Kidney tubule cell (primary cell): ENCODE measurements at regions not wholly inside any gene's neighbourhood (a gene's known extent, or its start where the extent isn't known, plus 50 kb on each side); places are given as distances from the start of the nearest gene placed in this dataset.
"Not testable (repeated sequence)": the region's sequence is repeated elsewhere in the genome, so short reads cannot be mapped to it uniquely, and the experiment has no call there.

Experiments used
- DNase-seq: peaks from one replicate; pipeline ENCODE4 v3.0.0-alpha.2; 2018; ENCODE audit warnings: low spot score

DNA sequence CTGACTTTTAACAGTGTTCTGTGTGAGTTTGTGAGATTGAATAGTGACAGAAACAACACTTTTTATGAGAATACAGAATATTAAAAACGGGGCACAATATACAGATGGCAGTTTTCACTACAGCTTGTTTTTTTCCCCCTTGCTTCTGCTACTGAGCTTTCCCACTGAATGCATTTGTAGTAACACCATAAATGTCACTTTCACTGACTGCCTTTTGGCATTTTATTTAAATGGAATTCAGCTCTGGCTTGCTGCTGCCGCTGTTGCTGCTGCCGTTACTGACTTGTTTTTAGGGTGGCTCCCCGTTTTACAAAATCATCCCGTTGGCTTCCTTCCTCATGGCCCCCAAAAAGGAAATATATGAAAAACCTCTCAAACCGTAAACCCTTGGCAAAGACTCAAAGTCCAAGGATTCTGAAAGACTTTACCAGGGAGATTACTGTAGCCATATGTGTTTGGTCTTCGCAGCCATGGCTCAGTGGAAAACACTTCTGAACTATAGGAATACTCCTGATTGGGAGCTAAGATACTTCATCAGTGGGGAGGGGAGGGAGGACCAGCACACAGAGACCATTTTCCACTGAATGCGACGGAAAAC lies 151.0 kb downstream of the NUF2 start:
- DNase-seq: no peak

DNA sequence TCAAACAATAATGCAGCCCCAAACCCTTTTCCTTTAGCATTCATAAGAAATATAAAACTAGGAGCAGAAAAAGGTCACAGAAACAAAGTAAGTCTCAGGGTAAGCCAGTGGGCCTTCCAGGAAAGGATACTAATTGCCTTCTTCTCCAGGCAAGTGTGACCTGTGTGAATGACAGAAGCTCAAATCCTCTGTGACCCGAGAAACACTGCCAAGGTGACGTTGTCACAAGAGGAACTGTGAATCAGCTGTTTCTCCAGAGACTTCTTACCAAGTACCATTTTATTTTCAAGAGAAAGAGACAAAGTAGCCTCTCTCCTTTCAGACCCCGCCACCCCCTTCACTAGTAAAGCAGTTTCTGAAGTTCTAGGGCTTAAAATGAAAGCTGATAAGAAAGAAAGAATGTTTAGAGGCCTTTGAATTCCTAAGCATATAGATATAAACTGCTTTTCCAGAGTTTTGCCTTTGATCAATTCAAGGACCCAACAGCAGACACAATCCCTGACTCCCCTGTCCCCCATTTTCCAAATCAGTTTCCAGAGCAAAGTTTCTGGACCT lies 155.6 kb downstream of the NUF2 start:
- DNase-seq: no peak

DNA sequence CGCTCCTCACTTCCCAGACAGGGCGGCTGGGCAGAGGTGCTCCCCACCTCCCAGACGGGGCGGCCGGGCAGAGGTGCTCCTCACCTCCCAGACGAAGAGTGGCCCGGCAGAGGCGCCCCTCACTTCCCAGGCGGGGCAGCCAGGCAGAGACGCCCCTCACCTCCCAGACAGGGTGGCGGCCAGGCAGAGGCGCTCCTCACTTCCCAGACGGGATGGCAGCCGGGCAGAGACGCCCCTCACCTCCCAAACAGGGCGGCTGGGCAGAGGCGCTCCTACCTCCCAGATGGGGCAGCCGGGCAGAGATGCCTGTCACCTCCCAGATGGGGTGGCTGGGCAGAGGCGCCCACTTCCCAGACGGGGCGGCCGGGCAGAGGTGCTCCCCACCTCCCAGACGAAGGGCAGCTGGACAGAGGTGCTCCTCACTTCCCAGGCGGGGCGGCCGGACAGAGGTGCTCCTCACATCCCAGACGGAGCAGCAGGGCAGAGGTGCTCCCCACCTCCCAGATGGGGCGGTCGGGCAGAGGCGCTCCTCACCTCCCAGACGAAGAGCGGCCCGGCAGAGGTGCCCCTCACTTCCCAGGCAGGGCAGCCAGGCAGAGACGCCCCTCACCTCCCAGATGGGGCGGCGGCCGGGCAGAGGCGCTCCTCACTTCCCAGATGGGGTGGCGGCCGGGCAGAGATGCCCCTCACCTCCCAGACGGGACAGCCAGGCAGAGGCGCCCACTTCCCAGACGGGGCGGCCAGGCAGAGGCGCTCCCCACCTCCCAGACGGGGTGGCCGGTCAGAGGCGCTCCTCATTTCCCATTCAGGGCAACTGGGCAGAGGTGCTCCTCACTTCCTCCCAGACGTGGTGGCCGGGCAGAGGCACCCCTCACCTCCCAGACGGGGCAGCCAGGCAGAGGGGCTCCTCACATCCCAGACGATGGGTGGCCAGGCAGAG lies 176.9 kb downstream of the NUF2 start:
- not testable (repeated sequence) for DNase-seq

DNA sequence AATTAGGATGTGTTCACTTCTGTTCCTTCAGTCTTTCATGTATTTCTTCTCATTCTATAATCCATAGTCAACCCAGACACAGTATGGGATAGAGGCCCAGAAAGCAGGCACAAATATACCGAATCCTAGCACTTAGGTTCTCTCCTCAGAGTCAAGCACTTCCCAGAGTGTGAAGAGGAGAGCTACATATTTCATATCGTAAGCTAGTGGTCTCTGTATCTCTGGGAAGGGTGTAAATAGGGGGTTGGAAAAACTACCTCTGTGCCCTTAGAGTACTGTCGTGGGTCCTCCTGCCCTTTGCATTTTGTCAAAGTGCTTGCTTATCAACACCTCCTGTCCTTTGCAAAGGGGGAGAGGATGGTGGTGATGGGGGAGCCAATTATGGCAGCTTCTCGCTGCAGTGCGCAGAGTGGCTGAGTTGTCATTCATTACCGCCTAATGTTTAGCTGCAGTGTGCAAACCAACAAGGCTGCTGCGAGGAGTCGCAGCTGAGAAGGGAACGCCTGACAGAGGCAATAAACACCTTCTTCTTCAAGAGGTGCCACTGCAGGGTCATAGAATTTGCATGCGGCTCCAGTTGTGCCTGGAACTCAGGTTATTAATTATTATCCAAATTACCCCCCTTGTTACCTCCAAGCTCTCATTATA lies 182.7 kb downstream of the NUF2 start:
- no peak for DNase-seq

DNA sequence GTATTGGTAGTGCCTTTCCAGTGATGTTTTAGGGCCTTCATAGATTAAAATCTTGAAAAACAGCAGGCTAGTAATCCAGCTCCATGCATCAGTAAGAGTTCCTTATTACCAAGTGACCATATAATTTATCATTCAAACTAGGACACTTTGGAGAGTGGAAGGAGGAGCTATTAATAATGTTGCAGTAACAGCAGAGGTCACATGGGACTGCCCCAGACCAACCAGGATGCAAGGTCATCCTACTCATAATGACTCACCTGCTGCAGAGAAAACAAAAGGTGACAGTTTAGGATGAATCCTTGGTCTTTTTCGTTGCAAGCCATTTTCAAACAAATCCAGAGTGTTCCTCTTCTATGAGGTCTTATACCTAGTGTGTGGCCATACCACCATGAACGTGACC lies 187.4 kb downstream of the NUF2 start:
- DNase-seq: peak; percentile 7

DNA sequence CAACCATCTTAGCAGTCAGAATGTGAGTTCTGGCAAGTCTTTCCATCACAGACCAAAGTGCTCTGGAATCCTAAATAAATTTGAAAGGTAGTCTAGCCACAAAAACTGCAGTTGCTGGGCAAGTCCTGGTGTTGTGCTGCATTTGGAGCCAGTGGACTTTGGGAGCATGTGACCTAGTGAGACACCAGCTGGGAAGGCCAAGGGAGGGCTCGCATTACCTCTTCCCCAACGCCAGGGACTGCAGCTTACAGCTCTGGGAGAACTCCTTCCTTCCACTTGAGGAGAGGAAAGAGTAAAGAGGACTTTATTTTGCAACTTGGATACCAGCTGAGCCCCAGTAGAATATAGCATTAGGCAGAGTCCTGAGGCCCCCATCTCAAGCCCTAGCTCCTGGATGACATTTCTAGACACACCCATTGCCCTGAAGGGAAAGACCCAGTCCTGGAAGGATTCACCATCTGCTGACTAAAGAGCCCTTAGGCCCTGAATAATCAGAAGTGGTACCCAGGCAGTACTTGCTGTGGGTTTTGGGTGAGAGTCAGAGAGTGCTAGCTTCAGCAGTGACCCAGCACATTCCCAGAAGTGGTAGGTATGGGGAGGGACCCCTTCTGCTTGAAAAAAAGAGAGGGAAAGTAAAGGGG lies 190.7 kb downstream of the NUF2 start:
- DNase-seq: no peak

DNA sequence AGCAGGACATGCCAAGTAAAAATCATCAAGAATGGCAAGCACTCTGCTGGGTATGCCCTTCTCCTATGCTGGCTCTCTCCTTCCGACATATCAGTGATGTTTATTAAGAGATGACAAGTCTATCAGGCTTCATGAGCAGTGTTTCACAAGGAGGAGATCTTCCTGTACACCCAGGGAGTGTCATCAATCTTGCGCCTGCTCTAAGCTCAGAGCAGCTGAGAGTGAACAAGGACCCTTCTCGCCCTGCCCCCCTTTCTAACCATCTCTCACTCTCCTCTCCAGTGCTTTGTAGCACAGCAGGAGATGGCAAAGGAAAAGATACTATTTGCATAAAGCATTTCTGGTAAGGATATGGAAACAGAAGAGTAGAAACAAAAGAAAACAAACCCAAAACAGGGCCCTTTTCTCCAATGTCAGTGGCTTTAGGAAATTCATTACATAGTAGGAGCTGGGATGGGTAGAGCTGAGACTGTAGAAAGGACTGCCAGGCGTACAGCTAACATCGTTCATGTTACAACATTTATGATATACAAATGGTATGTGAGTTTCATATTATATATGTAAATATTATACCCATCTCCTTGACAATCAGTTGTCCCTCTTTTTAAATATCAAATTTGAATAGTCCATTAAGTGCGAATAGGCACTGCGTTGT lies 201.7 kb downstream of the NUF2 start:
- no peak for DNase-seq

DNA sequence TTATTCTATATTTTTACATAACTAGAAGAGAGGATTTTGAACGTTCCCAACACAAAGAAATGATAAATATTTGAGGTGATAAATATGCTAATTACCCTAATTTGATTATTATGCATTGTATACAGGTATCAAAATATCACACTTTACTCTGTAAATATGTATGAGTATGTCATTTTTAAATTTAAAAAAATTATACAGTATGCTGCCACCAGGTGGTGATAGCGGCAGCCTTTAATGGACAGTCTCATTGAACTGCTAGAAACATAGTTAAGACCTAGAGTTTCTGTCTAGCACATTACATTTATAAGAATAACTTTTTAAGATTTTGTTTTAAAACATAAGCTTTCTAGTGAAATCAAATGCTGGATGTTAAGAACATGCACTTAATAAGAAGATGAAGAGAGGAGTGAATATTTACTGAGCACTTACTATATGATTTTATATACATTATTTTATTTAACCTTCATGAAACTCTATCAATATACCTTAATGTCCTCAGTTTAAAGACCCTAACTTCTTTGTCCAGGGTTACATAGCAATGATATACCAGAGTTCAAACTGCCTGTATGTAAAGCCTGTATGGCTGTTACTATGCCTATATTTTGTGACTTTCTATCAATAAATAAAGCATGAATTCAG lies 207.1 kb downstream of the NUF2 start:
- DNase-seq: peak; percentile 36

DNA sequence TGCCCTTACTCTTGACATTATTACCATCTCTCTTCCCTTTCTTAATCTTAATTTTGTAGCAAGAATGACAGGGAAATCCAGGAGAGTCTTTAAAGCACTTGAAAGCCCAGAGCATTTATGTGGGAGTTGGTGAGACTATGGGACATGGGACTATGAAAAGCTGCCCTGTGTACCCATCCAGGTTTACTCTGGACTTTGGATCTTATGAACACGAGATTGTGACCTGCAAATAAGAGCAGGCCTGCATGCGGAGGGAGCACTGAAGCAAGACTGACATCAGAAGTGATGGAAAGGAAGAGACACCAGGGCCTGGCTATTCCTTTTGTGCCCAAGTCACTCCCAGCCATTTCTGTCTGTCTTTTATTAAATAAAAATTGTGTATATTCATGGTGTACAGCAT lies 209.6 kb downstream of the NUF2 start:
- no peak for DNase-seq

DNA sequence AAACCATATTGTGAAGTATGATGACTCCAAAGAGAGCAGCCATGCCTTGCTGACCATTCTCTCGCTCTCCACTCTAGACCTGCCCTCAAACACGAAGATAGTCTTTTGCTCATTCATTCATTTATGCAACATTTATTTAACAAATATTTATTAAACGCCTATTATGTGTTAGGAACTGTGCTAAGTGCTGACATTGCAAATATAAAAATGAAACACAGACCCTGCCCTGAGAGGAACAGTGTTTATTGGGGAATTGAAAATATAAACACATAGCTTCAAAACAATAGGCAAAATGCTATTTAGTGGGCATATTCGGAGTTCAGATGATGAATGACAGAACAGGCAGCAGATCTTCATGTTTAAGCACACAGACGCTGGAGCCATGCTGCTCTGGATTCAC lies 213.6 kb downstream of the NUF2 start:
- no peak for DNase-seq

DNA sequence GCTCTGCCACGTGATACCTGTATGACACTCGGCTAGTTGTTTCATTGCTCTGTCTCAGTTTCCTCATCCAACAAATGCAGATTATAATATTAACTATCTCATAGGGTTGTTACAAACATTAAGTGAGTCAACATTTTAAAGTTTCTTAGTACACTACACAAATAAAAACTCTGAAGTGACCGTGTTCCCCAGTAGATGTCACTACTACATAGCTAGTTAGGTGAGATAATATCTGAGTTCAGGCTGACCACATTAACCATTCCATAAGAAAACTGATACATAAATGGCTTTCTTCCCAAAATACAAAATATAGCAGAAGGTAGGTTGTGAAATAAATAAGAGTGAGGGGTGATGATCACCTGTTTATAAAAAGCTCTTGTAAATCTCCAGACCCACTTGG lies 214.1 kb downstream of the NUF2 start:
- DNase-seq: peak; percentile 21

DNA sequence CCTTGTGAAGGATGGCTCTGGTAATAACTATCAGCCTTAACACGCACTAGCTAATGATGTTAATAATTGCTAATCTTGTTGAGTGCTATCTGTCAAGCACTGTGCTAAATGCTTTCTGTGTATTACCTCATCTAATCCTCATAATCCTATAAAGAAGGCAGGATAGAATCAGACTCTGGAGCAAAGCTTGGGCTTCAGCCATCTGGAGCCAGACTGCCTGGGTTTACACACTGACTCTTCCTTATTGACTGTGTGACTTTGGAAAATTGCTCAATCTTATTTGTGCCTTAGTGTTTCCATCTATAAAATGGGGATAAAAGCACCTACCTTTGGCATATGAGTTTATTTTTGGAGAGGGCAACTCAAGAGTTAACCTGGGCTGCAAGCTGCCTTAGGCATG lies 216.1 kb downstream of the NUF2 start:
- no peak for DNase-seq

DNA sequence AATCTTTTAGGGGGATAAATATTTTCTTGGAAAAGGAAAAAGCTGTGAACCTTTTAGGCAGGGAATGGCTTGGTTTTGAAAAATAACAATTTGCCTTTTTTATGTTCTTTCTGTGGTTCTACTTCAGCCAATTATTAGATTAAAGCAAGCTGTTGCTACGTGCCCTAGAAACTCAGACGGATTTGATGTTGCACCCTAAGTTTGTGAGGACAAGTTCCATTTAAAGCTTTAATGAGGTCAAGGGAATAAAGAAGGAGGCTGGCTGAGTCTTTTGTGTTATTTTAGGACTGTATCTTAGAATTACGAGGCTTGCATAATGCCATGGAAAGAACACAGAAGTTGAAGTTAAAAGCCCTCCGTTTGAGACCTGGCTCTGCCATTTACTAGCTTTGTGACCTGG lies 216.9 kb downstream of the NUF2 start:
- no peak for DNase-seq

DNA sequence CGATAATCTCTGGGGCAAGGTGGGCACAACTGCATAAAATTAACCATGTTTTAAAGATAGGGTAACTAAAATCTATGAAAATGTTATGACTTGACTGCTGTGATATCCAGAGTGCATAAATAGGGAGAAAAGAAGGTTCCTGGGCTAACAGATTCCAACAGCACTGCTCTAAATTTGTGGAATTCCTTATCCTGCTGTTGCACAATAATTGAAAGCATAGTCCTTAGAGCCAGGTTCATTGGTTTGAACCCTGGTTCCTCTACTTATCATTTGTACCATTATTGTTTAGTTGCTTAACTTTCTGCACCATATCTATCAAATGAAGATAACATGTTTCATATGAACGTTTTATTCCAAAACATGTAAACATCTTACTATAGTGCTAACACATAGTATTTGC lies 219.0 kb downstream of the NUF2 start:
- no peak for DNase-seq

DNA sequence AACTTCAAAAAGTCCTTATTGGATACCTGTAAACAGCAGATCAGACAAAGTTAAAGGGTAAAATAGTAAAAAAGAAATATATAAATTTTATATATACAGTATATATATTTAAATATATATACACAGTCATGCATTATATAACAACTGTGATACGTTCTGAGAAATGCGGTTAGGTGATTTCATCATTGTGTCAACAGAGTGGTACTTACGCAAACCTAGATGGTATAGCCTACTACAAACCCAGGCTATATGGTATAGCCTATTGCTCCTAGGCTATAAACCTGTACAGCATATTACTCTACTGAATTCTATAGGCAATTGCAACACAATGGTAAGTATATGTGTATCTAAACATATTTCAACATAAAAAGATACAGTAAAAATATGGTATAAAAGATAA lies 222.7 kb downstream of the NUF2 start:
- no peak for DNase-seq

DNA sequence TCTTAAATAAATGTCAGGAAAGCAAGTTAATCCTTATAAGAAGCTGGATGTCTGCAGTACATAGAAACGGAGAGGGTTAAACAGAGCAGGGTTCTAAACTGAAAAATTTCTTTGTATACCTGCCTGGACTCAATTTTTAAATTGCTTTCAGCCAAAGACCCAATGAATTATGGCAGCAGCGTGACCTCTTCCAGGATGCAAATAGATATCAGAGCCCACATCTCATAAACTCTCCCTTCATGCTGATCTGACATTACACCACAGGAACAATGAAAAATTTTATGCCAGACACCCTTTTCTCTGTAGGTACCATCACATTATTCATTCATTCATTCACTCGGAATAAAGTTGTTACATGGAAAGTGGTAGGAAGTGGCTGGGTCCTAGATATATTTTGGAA lies 236.4 kb downstream of the NUF2 start:
- DNase-seq: no peak

DNA sequence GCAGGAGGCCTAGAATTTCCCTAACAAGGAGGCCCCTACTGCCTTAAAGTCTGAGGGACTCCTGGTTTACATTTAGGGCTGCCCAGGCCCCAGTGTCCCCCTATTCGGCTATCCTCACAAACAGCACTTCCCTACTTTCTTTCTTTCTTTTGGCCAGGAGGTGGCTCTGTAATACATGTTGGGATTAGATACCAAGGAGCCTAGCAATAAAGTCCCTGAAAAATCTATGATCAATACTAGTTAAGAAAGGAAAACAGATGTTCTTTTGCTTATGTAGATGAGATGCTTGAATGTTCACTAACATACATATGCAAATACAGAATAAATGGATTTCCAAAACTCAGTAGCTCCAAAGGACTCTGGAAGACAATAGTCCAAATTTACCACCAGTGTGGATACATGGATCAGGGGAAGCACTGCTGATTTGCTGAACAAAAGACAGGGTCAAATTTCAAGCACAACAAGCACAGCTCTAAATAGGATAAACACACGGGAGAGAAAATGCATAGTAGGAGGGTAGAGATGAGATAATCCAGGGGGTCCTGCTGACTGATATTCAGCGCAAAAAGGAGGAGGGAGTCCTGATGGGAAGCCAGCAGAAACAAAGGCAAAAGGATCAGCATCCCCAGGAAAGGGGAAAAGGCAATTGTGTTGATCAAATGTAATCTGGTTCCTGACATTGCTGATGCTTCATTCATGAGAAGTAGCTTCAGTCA lies 240.0 kb downstream of the NUF2 start:
- peak; percentile 13 for DNase-seq

DNA sequence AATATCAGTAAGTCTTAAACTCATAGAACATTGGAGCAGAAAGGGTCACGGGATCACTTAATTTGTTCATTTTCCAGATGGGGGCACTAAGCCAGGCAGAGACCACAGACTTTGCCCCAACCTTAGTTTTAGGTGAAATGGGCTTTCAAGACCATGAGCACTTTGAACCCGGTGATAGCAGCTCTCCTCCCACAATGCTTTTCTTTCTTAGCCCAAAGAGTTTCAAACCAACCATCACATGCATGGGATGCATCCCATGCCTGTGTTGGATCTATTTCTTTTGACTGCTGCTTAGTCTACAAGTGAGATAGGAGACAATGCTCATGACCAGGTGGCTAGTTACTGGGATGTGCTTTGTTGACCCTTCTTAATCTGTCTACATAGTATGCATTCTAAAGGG lies 240.6 kb downstream of the NUF2 start:
- DNase-seq: no peak

DNA sequence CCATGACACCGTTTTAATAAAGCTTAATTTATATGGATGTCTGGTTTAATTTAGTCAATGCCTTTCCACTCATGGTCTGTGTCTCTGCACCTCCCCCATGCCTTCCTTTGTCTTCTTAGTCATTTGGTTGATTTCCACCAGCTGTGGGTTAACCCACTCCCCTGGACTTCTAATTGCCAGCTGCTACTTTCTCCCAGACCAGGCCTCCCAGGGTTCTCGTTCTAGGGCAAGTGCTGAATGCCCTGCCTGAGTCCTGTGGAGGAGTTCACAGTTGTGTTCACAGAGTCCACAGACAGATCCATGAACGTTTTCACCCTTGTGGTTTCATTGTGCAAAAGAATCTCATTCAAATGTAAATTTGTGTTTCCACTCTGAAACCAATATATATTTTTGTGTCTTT lies 243.4 kb downstream of the NUF2 start:
- no peak for DNase-seq

DNA sequence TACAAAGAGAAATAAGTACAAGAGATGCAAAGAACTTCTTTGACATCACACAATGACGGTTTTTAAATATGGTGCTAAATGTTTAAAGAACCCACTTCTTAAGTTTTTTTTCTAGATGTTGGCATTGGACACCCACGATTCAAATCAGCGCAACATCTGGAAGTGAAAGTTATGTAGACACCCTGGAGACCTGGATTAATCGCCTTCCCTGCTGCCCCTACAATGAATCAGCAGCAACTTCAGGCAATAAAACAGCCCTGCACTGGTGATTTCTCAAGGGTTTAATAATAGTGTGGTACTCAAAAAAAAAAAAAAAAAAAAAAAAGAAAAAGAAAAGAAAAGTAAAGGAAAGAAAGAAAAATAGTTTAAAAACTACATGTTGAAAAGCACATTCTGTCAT lies 248.3 kb downstream of the NUF2 start:
- DNase-seq: no peak

DNA sequence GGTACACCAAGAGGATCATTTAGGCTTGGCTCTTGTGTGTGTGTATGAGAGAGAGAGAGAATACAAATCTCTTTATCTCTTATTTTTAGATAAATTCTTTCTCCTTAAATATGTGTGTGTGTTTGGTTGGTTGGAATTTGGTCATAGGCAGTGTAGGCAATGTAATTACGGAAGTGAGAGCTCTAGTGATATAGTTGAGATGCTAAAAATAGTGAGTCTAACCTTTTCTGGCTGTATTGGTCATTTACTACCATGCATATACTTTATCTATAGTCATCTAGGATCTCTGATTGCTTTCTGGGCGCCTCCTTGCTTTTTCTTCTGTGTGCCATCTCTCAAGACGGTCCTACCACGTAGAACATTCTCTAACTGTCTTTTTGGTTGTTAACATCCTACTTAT lies 250.2 kb downstream of the NUF2 start:
- no peak for DNase-seq
